Activated CD4-positive, alpha-beta T cell treated with anti-CD3 and anti-CD28 coated beads for 36 hours (primary cell): ENCODE measurements at regions not wholly inside any gene's neighbourhood (a gene's known extent, or its start where the extent isn't known, plus 50 kb on each side); places are given as distances from the start of the nearest gene placed in this dataset.
"Not testable (repeated sequence)": the region's sequence is repeated elsewhere in the genome, so short reads cannot be mapped to it uniquely, and the experiment has no call there.

ENCODE experiments used
- ATAC-seq: fragments of 200-7000 bp; cut with Tn5 transposase; one replicate; pipeline ENCODE4 v1.10.0; 2021; ENCODE audit warnings: mild to moderate bottlenecking, moderate library complexity
- CTCF ChIA-PET: fragments of 350-600 bp; sonication (Branson Sonifier 250); formaldehyde crosslinking; loops from one replicate; lab custom pipeline; 2021; ENCODE audit warnings: antibody characterized with exemption; lab: Charles Lee
- POLR2A ChIA-PET: fragments of 350-600 bp; sonication (Branson Sonifier 250); formaldehyde crosslinking; loops from one replicate; lab custom pipeline; 2021; ENCODE audit warnings: antibody characterized with exemption, inconsistent platforms; lab: Charles Lee
- DNase-seq: peaks from one replicate; pipeline ENCODE4 v3.0.0-alpha.2; 2020
- H3K27ac Mint-ChIP-seq: one replicate; pipeline ENCODE4 v1.8.0; 2021; ENCODE audit warnings: mixed read lengths
- H3K27me3 Mint-ChIP-seq: one replicate; pipeline ENCODE4 v1.8.0; 2021; ENCODE audit warnings: mixed read lengths
- H3K36me3 Mint-ChIP-seq: one replicate; pipeline ENCODE4 v1.8.0; 2021; ENCODE audit warnings: low read depth, mixed read lengths
- H3K4me1 Mint-ChIP-seq: one replicate; pipeline ENCODE4 v1.8.0; 2021; ENCODE audit warnings: mixed read lengths
- H3K4me3 Mint-ChIP-seq: one replicate; pipeline ENCODE4 v1.8.0; 2021; ENCODE audit warnings: mild to moderate bottlenecking, moderate library complexity, mixed read lengths
- H3K9me3 Mint-ChIP-seq: one replicate; pipeline ENCODE4 v1.8.0; 2021; ENCODE audit warnings: low read depth, mixed read lengths
- intact Hi-C, 2 experiments: fragments of 100-400 bp; cut with DNase I in 1 of 2; cut with micrococcal nuclease in 1 of 2; formaldehyde crosslinking; loops; one replicate each; pipeline versions ENCODE4 v1.14.2 to v1.15.1; 2022 to 2024; cut with DNase I, micrococcal nuclease

- no peaks in the 10 kb centered on the region for H3K36me3 Mint-ChIP-seq
- ATAC-seq (no peak), DNase-seq (no peak)
- ChIA-PET CTCF (interaction anchor here (0.6 to 0.7 kb wide), 2 partner anchors 27 to 94 kb away, joined by 3 read pairs; no protein-coding TSS in a partner anchor), POLR2A (interaction anchor here (0.5 kb wide), 1 partner anchor 1256 kb away, joined by 3 read pairs; no protein-coding TSS in a partner anchor)
- H3K27me3 Mint-ChIP-seq: peaks cover 3% of the 10 kb centered on the region
- intact Hi-C loops: no loop called here
- H3K4me1 Mint-ChIP-seq: peaks cover 4% of the 10 kb centered on the region
- H3K9me3 Mint-ChIP-seq: no peaks in the 10 kb centered on the region
- no peak overlapping the region for H3K27ac Mint-ChIP-seq
- H3K4me3 Mint-ChIP-seq: no peak overlapping the region
These were observed 79.0 kb upstream of the CHST15 start for GRCh38 chr10:124172181-124172916.

GRCh38 chr10:124171561-124171960, 78.2 kb upstream of the CHST15 start:
- ChIA-PET CTCF (interaction anchor here (0.6 kb wide), 1 partner anchor 28 kb away, joined by 3 read pairs; no protein-coding TSS in a partner anchor), POLR2A (no interaction called here)
- H3K36me3 Mint-ChIP-seq: no peaks in the 10 kb centered on the region
- DNase-seq (no peak), ATAC-seq (no peak)
- H3K27ac Mint-ChIP-seq: no peak overlapping the region
- peaks cover 4% of the 10 kb centered on the region for H3K4me1 Mint-ChIP-seq
- H3K27me3 Mint-ChIP-seq: peaks cover 3% of the 10 kb centered on the region
- intact Hi-C loops: no loop called here
- H3K4me3 Mint-ChIP-seq: no peak overlapping the region
- H3K9me3 Mint-ChIP-seq: no peaks in the 10 kb centered on the region

- ChIA-PET POLR2A (no interaction called here), CTCF (interaction anchor here (1.5 to 1.7 kb wide), 2 partner anchors 14 to 219 kb away, joined by 3 to 5 read pairs; no protein-coding TSS in a partner anchor)
- no peaks in the 10 kb centered on the region for H3K4me1 Mint-ChIP-seq
- no peak overlapping the region for H3K4me3 Mint-ChIP-seq
- DNase-seq: no peak
- no peaks in the 10 kb centered on the region for H3K9me3 Mint-ChIP-seq
- intact Hi-C loops: no loop called here
- H3K27me3 Mint-ChIP-seq: no peaks in the 10 kb centered on the region
- ATAC-seq: no peak
- no peaks in the 10 kb centered on the region for H3K36me3 Mint-ChIP-seq
- H3K27ac Mint-ChIP-seq: no peak overlapping the region
These were observed 77.2 kb upstream of the CHST15 start for GRCh38 chr10:124170631-124171030.

GRCh38 chr10:124168991-124169802, 75.8 kb upstream of the CHST15 start:
- Mint-ChIP-seq H3K27ac (no peak overlapping the region), H3K27me3 (no peaks in the 10 kb centered on the region), H3K4me3 (no peak overlapping the region), H3K4me1 (no peaks in the 10 kb centered on the region), H3K9me3 (no peaks in the 10 kb centered on the region), H3K36me3 (no peaks in the 10 kb centered on the region)
- DNase-seq (no peak), ATAC-seq (no peak)
- intact Hi-C loops: no loop called here
- POLR2A ChIA-PET: interaction anchor here (0.6 kb wide), 1 partner anchor 97 kb away, joined by 5 read pairs; no protein-coding TSS in a partner anchor
- CTCF ChIA-PET: interaction anchor here (0.6 to 1.7 kb wide), 3 partner anchors 15 to 235 kb away, joined by 3 to 5 read pairs (median 3); no protein-coding TSS in a partner anchor

GRCh38 chr10:124168581-124168980, 75.2 kb upstream of the CHST15 start:
- Mint-ChIP-seq H3K27me3 (peaks cover under 1% of the 10 kb centered on the region), H3K9me3 (no peaks in the 10 kb centered on the region), H3K36me3 (no peaks in the 10 kb centered on the region), H3K27ac (no peak overlapping the region), H3K4me1 (no peaks in the 10 kb centered on the region), H3K4me3 (no peak overlapping the region)
- intact Hi-C loops: no loop called here
- POLR2A ChIA-PET: no interaction called here
- DNase-seq: no peak
- CTCF ChIA-PET: interaction anchor here (0.6 kb wide), 1 partner anchor 235 kb away, joined by 3 read pairs; no protein-coding TSS in a partner anchor
- no peak for ATAC-seq

- H3K27ac Mint-ChIP-seq, H3K36me3 Mint-ChIP-seq, H3K9me3 Mint-ChIP-seq, intact Hi-C loops, CTCF ChIA-PET, POLR2A ChIA-PET, H3K4me1 Mint-ChIP-seq, H3K4me3 Mint-ChIP-seq, ATAC-seq, H3K27me3 Mint-ChIP-seq, DNase-seq: not testable (repeated sequence)
These were observed 74.5 kb upstream of the CHST15 start for GRCh38 chr10:124167925-124168324.

GRCh38 chr10:124166431-124167125, 73.2 kb upstream of the CHST15 start:
- Mint-ChIP-seq H3K4me3 (no peak overlapping the region), H3K9me3 (no peaks in the 10 kb centered on the region), H3K36me3 (no peaks in the 10 kb centered on the region), H3K4me1 (no peaks in the 10 kb centered on the region), H3K27ac (no peak overlapping the region), H3K27me3 (peaks cover 6% of the 10 kb centered on the region)
- DNase-seq (no peak), ATAC-seq (no peak)
- intact Hi-C loops: no loop called here
- ChIA-PET CTCF (interaction anchor here (0.6 kb wide), 1 partner anchor 322 kb away, joined by 3 read pairs; no protein-coding TSS in a partner anchor), POLR2A (no interaction called here)

GRCh38 chr10:124165827-124166226, 72.4 kb upstream of the CHST15 start:
- Mint-ChIP-seq H3K9me3 (no peaks in the 10 kb centered on the region), H3K36me3 (no peaks in the 10 kb centered on the region), H3K27me3 (peaks cover 6% of the 10 kb centered on the region), H3K4me1 (no peaks in the 10 kb centered on the region), H3K27ac (no peak overlapping the region), H3K4me3 (no peak overlapping the region)
- POLR2A ChIA-PET: no interaction called here
- CTCF ChIA-PET: interaction anchor here (0.6 kb wide), 1 partner anchor 321 kb away, joined by 3 read pairs; no protein-coding TSS in a partner anchor
- intact Hi-C loops: no loop called here
- no peak for ATAC-seq
- no peak for DNase-seq

GRCh38 chr10:124165311-124165710, 71.9 kb upstream of the CHST15 start:
- intact Hi-C loops: no loop called here
- H3K27ac Mint-ChIP-seq: no peak overlapping the region
- no peaks in the 10 kb centered on the region for H3K36me3 Mint-ChIP-seq
- peaks cover 7% of the 10 kb centered on the region for H3K27me3 Mint-ChIP-seq
- H3K4me3 Mint-ChIP-seq: no peak overlapping the region
- DNase-seq (no peak), ATAC-seq (no peak)
- H3K4me1 Mint-ChIP-seq: no peaks in the 10 kb centered on the region
- ChIA-PET POLR2A (no interaction called here), CTCF (no interaction called here)
- no peaks in the 10 kb centered on the region for H3K9me3 Mint-ChIP-seq

- Mint-ChIP-seq H3K9me3 (no peaks in the 10 kb centered on the region), H3K4me3 (no peak overlapping the region), H3K27ac (no peak overlapping the region), H3K4me1 (no peaks in the 10 kb centered on the region), H3K27me3 (peaks cover 11% of the 10 kb centered on the region), H3K36me3 (no peaks in the 10 kb centered on the region)
- POLR2A ChIA-PET: no interaction called here
- CTCF ChIA-PET: no interaction called here
- ATAC-seq (no peak), DNase-seq (no peak)
- intact Hi-C loops: no loop called here
These were observed 70.9 kb upstream of the CHST15 start for GRCh38 chr10:124164264-124164663.

- H3K27me3 Mint-ChIP-seq: peaks cover 11% of the 10 kb centered on the region
- intact Hi-C loops: no loop called here
- no peaks in the 10 kb centered on the region for H3K36me3 Mint-ChIP-seq
- no peaks in the 10 kb centered on the region for H3K4me1 Mint-ChIP-seq
- CTCF ChIA-PET: no interaction called here
- ATAC-seq: no peak
- no peak overlapping the region for H3K4me3 Mint-ChIP-seq
- DNase-seq: no peak
- no peak overlapping the region for H3K27ac Mint-ChIP-seq
- H3K9me3 Mint-ChIP-seq: no peaks in the 10 kb centered on the region
- POLR2A ChIA-PET: no interaction called here
These were observed 69.5 kb upstream of the CHST15 start for GRCh38 chr10:124162774-124163354.
